ENCODE measurements at regions not wholly inside any gene's neighbourhood (a gene's known extent, or its start where the extent isn't known, plus 50 kb on each side); places are given as distances from the start of the nearest gene placed in this dataset.

- ChIA-PET POLR2A (ENCODE audit: low non-redundant PET) (no interaction called here), CTCF (no interaction called here)
- DNase-seq (ENCODE audit: low spot score): no peak
- H3K27ac ChIP-seq: peak overlapping the region; percentile 56; the same call in 1 of the 2 replicates
- no peak for TF ChIP-seq CTCF (conservative IDR thresholded peaks at IDR 0.05; ENCODE audit: low read depth)
Observed at GRCh38 chr1:93777255-93777654, 95.6 kb upstream of the BCAR3 start.

GRCh38 chr1:93776728-93777127 lies 95.1 kb upstream of the BCAR3 start:
- CTCF ChIA-PET: no interaction called here
- POLR2A ChIA-PET (ENCODE audit: low non-redundant PET): no interaction called here
- H3K27ac ChIP-seq: no peak overlapping the region
- no peak for TF ChIP-seq CTCF (conservative IDR thresholded peaks at IDR 0.05; ENCODE audit: low read depth)
- no peak for DNase-seq (ENCODE audit: low spot score)

GRCh38 chr1:93775224-93775623 lies 93.6 kb upstream of the BCAR3 start:
- peak; percentile 78 for DNase-seq (ENCODE audit: low spot score)
- ChIA-PET POLR2A (ENCODE audit: low non-redundant PET) (no interaction called here), CTCF (interaction anchor here (0.7 to 1.0 kb wide), 2 partner anchors 38 to 93 kb away, joined by 3 to 4 read pairs; partner anchors contain the start of gene BCAR3)
- H3K27ac ChIP-seq: peak overlapping the region; percentile 81
- no peak for TF ChIP-seq CTCF (conservative IDR thresholded peaks at IDR 0.05; ENCODE audit: low read depth)

GRCh38 chr1:93774707-93775106 lies 93.1 kb upstream of the BCAR3 start:
- H3K27ac ChIP-seq: peak overlapping the region; percentile 81
- DNase-seq (ENCODE audit: low spot score): no peak
- ChIA-PET POLR2A (ENCODE audit: low non-redundant PET) (no interaction called here), CTCF (interaction anchor here (0.7 to 1.0 kb wide), 3 partner anchors 39 to 112 kb away, joined by 3 to 4 read pairs (median 3); partner anchors contain the start of gene BCAR3)
- no peak for TF ChIP-seq CTCF (conservative IDR thresholded peaks at IDR 0.05; ENCODE audit: low read depth)

GRCh38 chr1:93773049-93773838 lies 91.6 kb upstream of the BCAR3 start:
- CTCF ChIA-PET: interaction anchor here (1.3 kb wide), 1 partner anchor 41 kb away, joined by 5 read pairs; no protein-coding TSS in a partner anchor
- POLR2A ChIA-PET (ENCODE audit: low non-redundant PET): no interaction called here

GRCh38 chr1:93771843-93772242 lies 90.2 kb upstream of the BCAR3 start:
- DNase-seq (ENCODE audit: low spot score): no peak
- no peak for TF ChIP-seq CTCF (conservative IDR thresholded peaks at IDR 0.05; ENCODE audit: low read depth)
- CTCF ChIA-PET: no interaction called here
- peak overlapping the region; percentile 64; the same call in 1 of the 2 replicates for H3K27ac ChIP-seq
- POLR2A ChIA-PET (ENCODE audit: low non-redundant PET): interaction anchor here (0.7 kb wide), 1 partner anchor 71 kb away, joined by 3 read pairs; no protein-coding TSS in a partner anchor

More at GRCh38 chr1:93773049-93773838, 91.6 kb upstream of the BCAR3 start:
- no peak for TF ChIP-seq CTCF (conservative IDR thresholded peaks at IDR 0.05; ENCODE audit: low read depth)
- peak overlapping the region; percentile 70 for H3K27ac ChIP-seq
- no peak for DNase-seq (ENCODE audit: low spot score)

Measured in RWPE1 (cell line).